ENCODE measurements at regions not wholly inside any gene's neighbourhood (a gene's known extent, or its start where the extent isn't known, plus 50 kb on each side); places are given as distances from the start of the nearest gene placed in this dataset.

- Histone ChIP-seq H3K9me3 (no peaks in the 10 kb centered on the region), H3K27ac (no peak overlapping the region), H3K27me3 (no peaks in the 10 kb centered on the region), H3K36me3 (no peaks in the 10 kb centered on the region), H3K4me3 (no peak overlapping the region), H3K9ac (ENCODE audit: low read depth in 2 of 2, low read length in 2 of 2) (no peak overlapping the region), H3K4me1 (no peaks in the 10 kb centered on the region)
- intact Hi-C loops (cut with DNase I): no loop called here
- DNase-seq: no peak
- no peak for TF ChIP-seq CTCF (IDR thresholded peaks at IDR 0.05)
These were observed 353.3 kb upstream of the SYNCRIP start for GRCh38 chr6:85996034-85996375.

DNA sequence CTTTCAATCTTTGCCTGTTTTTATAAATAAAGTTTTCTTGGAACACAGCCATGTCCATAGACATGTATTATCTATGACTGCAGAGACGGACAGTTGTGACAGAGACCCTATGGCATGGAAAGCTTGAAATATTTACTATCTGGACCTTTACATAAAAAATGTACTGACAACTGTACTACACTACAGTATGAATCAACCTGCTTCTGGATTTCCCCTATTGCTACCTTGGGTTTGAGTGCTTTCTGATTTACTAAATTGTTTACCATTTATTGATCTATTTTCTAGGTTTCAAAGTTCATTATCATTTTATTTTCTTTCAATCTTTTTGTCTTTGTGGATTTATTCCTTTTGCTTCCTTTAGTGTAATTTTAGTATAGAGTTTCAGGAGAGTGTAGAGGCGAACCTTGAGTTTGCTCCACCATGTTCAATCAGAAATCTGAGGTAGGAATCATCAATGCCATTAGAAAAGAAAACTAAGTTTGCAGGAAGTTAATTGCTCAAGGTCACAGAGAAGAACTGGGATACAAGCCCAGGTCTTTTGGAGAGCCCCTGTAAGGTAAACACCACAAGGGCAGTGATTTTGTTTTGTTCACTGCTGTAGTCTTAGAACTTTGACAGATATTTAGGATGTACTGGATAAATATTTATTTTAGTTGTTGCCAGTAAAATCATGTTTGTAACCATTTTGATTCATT, 352.8 kb upstream of the SYNCRIP start:
- intact Hi-C loops (cut with DNase I): no loop called here
- Histone ChIP-seq H3K27me3 (no peaks in the 10 kb centered on the region), H3K9me3 (no peaks in the 10 kb centered on the region), H3K4me3 (no peak overlapping the region), H3K36me3 (no peaks in the 10 kb centered on the region), H3K9ac (ENCODE audit: low read depth in 2 of 2, low read length in 2 of 2) (no peak overlapping the region), H3K4me1 (no peaks in the 10 kb centered on the region), H3K27ac (no peak overlapping the region)
- no peak for TF ChIP-seq CTCF (IDR thresholded peaks at IDR 0.05)
- DNase-seq: no peak

DNA sequence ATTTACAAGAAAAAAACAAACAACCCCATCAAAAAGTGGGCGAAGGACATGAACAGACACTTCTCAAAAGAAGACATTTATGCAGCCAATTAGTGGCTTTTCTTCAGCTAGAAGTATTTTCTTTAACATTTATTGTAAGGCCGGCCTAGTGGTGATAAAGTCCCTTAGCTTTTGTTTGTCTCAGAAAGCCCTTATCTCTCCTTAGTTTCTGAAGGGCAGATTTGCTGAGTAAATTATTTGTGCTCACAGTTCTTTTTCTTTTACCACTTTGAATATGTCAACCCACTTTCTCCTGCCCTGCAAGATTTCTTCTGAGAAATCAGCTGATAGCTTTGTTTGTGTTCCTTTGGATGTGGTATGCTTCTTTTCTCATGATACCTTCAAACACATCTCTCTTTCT, 344.0 kb upstream of the SYNCRIP start:
- Histone ChIP-seq H3K27ac (no peak overlapping the region), H3K27me3 (no peaks in the 10 kb centered on the region), H3K9ac (ENCODE audit: low read depth in 2 of 2, low read length in 2 of 2) (no peak overlapping the region), H3K36me3 (no peaks in the 10 kb centered on the region), H3K4me1 (no peaks in the 10 kb centered on the region), H3K4me3 (no peak overlapping the region), H3K9me3 (no peaks in the 10 kb centered on the region)
- TF ChIP-seq CTCF (IDR thresholded peaks at IDR 0.05): no peak
- no peak for DNase-seq
- intact Hi-C loops (cut with DNase I): no loop called here

DNA sequence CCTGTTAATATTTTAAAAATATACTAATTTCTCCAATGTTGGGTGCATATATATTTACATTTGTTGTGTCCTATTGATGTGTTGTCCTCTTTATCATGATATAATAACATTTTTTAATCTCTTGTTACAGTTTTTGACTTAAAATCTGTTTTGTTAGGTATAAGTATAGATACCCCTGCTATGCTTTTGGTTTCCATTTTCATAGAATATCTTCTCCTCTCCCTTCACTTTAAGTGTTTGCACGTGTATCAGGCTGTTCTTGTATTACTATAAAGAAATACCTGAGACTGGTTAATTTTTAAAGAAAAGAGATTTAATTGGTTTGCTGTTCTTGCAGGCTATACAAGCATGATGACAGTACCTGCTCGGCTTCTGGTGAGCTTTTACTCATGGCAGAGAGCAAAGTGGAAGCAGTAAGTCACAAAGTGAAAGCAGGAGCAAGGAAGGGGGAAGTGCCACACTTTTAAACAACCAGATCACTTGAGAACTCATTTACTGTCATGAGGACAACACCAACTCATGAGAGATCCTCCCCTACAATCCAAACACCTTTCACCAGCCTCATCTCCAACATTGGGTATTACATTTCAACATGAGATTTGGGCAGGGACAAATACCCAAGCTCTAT, 340.5 kb upstream of the SYNCRIP start:
- no peak for DNase-seq
- Histone ChIP-seq H3K36me3 (no peaks in the 10 kb centered on the region), H3K9ac (ENCODE audit: low read depth in 2 of 2, low read length in 2 of 2) (no peak overlapping the region), H3K9me3 (no peaks in the 10 kb centered on the region), H3K27me3 (no peaks in the 10 kb centered on the region), H3K27ac (no peak overlapping the region), H3K4me1 (no peaks in the 10 kb centered on the region), H3K4me3 (no peak overlapping the region)
- intact Hi-C loops (cut with DNase I): no loop called here
- no peak for TF ChIP-seq CTCF (IDR thresholded peaks at IDR 0.05)

- no peak overlapping the region for H3K9ac ChIP-seq (ENCODE audit: low read depth in 2 of 2, low read length in 2 of 2)
- no peaks in the 10 kb centered on the region for H3K27me3 ChIP-seq
- H3K4me1 ChIP-seq: no peaks in the 10 kb centered on the region
- intact Hi-C loops (cut with DNase I): no loop called here
- H3K9me3 ChIP-seq: no peaks in the 10 kb centered on the region
- H3K36me3 ChIP-seq: no peaks in the 10 kb centered on the region
- no peak for TF ChIP-seq CTCF (IDR thresholded peaks at IDR 0.05)
- DNase-seq: no peak
- no peak overlapping the region for H3K27ac ChIP-seq
- H3K4me3 ChIP-seq: no peak overlapping the region
These were observed 335.0 kb upstream of the SYNCRIP start for GRCh38 chr6:85977661-85978060.

Data from colonic mucosa (tissue), 4 donors.